ENCODE measurements at regions not wholly inside any gene's neighbourhood (a gene's known extent, or its start where the extent isn't known, plus 50 kb on each side); places are given as distances from the start of the nearest gene placed in this dataset.

DNA sequence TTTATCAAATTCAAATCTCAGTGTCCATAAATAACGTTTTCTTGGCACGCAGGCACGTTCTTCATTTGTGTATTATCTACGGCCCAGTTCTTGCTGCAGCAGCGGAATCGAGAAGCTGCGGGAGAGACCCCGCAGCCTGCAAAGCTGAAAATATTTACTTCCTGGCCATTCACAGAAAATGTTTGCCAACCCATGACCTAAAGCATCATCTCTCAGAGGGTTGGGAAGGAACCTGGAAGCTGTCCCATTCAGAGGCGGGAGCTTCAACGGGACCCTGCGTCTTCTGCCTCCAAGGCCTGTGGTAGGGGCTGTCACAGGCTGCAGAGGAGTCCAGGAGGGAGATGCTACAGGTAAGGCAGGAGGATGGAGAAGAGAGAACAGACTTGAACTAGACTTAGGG lies 319.2 kb downstream of the MN1 start:
- Histone ChIP-seq H3K4ac (ENCODE audit: low read length) (no peak overlapping the region), H3K4me2 (ENCODE audit: insufficient read depth, low read length, poor library complexity, severe bottlenecking) (no peak overlapping the region), H2BK12ac (ENCODE audit: low read length) (no peak overlapping the region), H3K27me3 (ENCODE audit: control insufficient read depth in 3 of 3, insufficient read depth in 3 of 3, low read depth in 1 of 3, low read length in 3 of 3) (no peaks in the 10 kb centered on the region), H3K9ac (ENCODE audit: low read depth, low read length, poor library complexity) (no peak overlapping the region), H3K23ac (ENCODE audit: low read depth, low read length, poor library complexity) (no peak overlapping the region), H3K4me3 (ENCODE audit: low read length in 2 of 2) (no peak overlapping the region), H2AFZ (ENCODE audit: low read length) (peak overlapping the region; percentile 24), H3K27ac (replicated peaks; ENCODE audit: low read length) (no peak overlapping the region), H3K14ac (ENCODE audit: low read length) (no peak overlapping the region), H4K91ac (ENCODE audit: low read depth, low read length, poor library complexity) (no peak overlapping the region), H3K18ac (ENCODE audit: low read length) (peak overlapping the region; percentile 39), H3K36me3 (replicated peaks in 1 of 2; ENCODE audit: control insufficient read depth in 2 of 2, insufficient read depth in 2 of 2, low read length in 2 of 2) (no peaks in the 10 kb centered on the region), H3K4me1 (ENCODE audit: control insufficient read depth in 2 of 2, insufficient read depth in 1 of 2, low read depth in 1 of 2, low read length in 2 of 2) (peaks cover 19 to 29% of the 10 kb centered on the region in 2 donors), H2AK5ac (ENCODE audit: low read depth, low read length) (peak overlapping the region; percentile 10), H3K9me3 (replicated peaks in 1 of 2; ENCODE audit: control insufficient read depth in 2 of 2, insufficient read depth in 1 of 2, low read depth in 1 of 2, low read length in 2 of 2) (no peaks in the 10 kb centered on the region), H2BK15ac (ENCODE audit: low read length) (no peak overlapping the region), H2BK120ac (ENCODE audit: low read depth, low read length) (no peak overlapping the region), H3K79me1 (ENCODE audit: low read depth, low read length) (no peaks in the 10 kb centered on the region), H2BK5ac (ENCODE audit: low read length) (no peak overlapping the region), H4K8ac (ENCODE audit: low read depth, low read length) (no peak overlapping the region)
- no peak for DNase-seq (ENCODE audit: low spot score)
- WGBS, 2 donors (ENCODE audit: extremely low coverage in 2 of 2, insufficient read length in 2 of 2, insufficient replicate concordance in 1 of 2), result no CpG with 5 or more reads among the region's 11 CpGs

DNA sequence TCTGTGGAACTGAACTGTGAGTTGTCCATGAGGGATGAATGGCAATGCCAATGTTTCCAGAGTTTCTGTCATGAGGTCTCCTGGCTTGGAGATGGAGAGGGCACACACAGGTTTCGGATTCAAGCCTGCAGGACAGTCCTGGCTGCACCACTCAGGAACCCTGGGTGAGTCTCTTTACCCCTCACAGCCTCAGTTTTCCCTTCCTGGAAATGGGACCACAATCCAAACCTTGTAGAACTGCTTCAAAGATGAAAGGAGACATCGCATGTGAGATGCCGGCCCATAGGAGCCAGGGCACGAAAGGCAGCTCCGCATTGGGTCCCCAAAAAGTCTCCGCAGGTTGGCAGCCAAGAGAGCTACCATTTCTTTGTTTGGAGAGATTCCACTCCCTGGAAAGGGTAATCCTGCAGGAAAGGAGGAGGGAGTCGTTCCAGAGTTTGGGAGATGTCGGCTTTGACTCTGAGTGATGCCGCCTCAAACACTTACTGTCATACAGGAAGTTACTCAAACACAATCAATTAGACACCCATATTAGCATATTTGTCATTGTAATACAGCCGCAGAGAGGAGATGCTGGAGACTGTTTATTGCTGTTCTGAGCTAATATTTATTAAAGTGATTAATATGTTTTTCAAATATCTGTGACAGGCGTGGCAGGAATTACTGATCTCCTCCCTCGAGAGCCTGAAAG lies 318.3 kb downstream of the MN1 start:
- no CpG with 5 or more reads among the region's 12 CpGs for WGBS, 2 donors (ENCODE audit: extremely low coverage in 2 of 2, insufficient read length in 2 of 2, insufficient replicate concordance in 1 of 2)
- Histone ChIP-seq H4K8ac (ENCODE audit: low read depth, low read length) (no peak overlapping the region), H3K4me1 (ENCODE audit: control insufficient read depth in 2 of 2, insufficient read depth in 1 of 2, low read depth in 1 of 2, low read length in 2 of 2) (peaks cover 19 to 29% of the 10 kb centered on the region in 2 donors), H2BK5ac (ENCODE audit: low read length) (no peak overlapping the region), H3K14ac (ENCODE audit: low read length) (no peak overlapping the region), H2AFZ (ENCODE audit: low read length) (peak overlapping the region; percentile 15), H2BK120ac (ENCODE audit: low read depth, low read length) (no peak overlapping the region), H4K91ac (ENCODE audit: low read depth, low read length, poor library complexity) (no peak overlapping the region), H2BK12ac (ENCODE audit: low read length) (no peak overlapping the region), H2BK15ac (ENCODE audit: low read length) (no peak overlapping the region), H3K27me3 (ENCODE audit: control insufficient read depth in 3 of 3, insufficient read depth in 3 of 3, low read depth in 1 of 3, low read length in 3 of 3) (no peaks in the 10 kb centered on the region), H3K27ac (replicated peaks; ENCODE audit: low read length) (no peak overlapping the region), H3K9ac (ENCODE audit: low read depth, low read length, poor library complexity) (no peak overlapping the region), H3K9me3 (replicated peaks in 1 of 2; ENCODE audit: control insufficient read depth in 2 of 2, insufficient read depth in 1 of 2, low read depth in 1 of 2, low read length in 2 of 2) (no peaks in the 10 kb centered on the region), H3K23ac (ENCODE audit: low read depth, low read length, poor library complexity) (no peak overlapping the region), H3K36me3 (replicated peaks in 1 of 2; ENCODE audit: control insufficient read depth in 2 of 2, insufficient read depth in 2 of 2, low read length in 2 of 2) (no peaks in the 10 kb centered on the region), H2AK5ac (ENCODE audit: low read depth, low read length) (no peak overlapping the region), H3K4ac (ENCODE audit: low read length) (no peak overlapping the region), H3K4me3 (ENCODE audit: low read length in 2 of 2) (no peak overlapping the region), H3K4me2 (ENCODE audit: insufficient read depth, low read length, poor library complexity, severe bottlenecking) (no peak overlapping the region), H3K18ac (ENCODE audit: low read length) (peak overlapping the region; percentile 44), H3K79me1 (ENCODE audit: low read depth, low read length) (no peaks in the 10 kb centered on the region)
- no peak for DNase-seq (ENCODE audit: low spot score)

DNA sequence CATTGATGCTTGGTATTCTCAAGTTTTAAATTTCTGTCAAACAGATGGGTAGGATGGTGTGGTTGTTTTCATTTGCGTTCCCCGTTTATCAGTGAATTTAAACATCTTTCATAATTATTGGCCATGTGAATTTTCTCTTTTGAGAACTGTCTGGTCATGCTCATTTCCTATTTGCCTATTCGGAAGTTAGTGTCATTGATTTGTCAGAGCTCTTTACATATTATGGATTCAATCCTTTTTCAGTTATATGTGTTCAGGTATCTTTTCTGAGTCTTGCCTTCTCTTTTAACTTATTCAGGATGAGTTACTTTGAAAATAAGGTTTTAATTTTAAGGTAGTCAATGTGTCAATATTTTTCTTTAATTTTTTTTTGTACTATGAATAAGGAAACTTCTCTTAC lies 315.7 kb downstream of the MN1 start:
- Histone ChIP-seq H3K9me3 (replicated peaks in 1 of 2; ENCODE audit: control insufficient read depth in 2 of 2, insufficient read depth in 1 of 2, low read depth in 1 of 2, low read length in 2 of 2) (peaks cover 0 to 2% of the 10 kb centered on the region in 2 donors), H3K36me3 (replicated peaks in 1 of 2; ENCODE audit: control insufficient read depth in 2 of 2, insufficient read depth in 2 of 2, low read length in 2 of 2) (no peaks in the 10 kb centered on the region), H2BK12ac (ENCODE audit: low read length) (no peak overlapping the region), H3K4me3 (ENCODE audit: low read length in 2 of 2) (no peak overlapping the region), H3K79me1 (ENCODE audit: low read depth, low read length) (no peaks in the 10 kb centered on the region), H2BK15ac (ENCODE audit: low read length) (no peak overlapping the region), H3K27me3 (ENCODE audit: control insufficient read depth in 3 of 3, insufficient read depth in 3 of 3, low read depth in 1 of 3, low read length in 3 of 3) (no peaks in the 10 kb centered on the region), H3K23ac (ENCODE audit: low read depth, low read length, poor library complexity) (no peak overlapping the region), H3K27ac (replicated peaks; ENCODE audit: low read length) (no peak overlapping the region), H3K18ac (ENCODE audit: low read length) (no peak overlapping the region), H4K8ac (ENCODE audit: low read depth, low read length) (no peak overlapping the region), H4K91ac (ENCODE audit: low read depth, low read length, poor library complexity) (no peak overlapping the region), H3K14ac (ENCODE audit: low read length) (no peak overlapping the region), H2BK5ac (ENCODE audit: low read length) (no peak overlapping the region), H2AK5ac (ENCODE audit: low read depth, low read length) (no peak overlapping the region), H2BK120ac (ENCODE audit: low read depth, low read length) (no peak overlapping the region), H3K4ac (ENCODE audit: low read length) (no peak overlapping the region), H3K9ac (ENCODE audit: low read depth, low read length, poor library complexity) (no peak overlapping the region), H2AFZ (ENCODE audit: low read length) (no peak overlapping the region), H3K4me2 (ENCODE audit: insufficient read depth, low read length, poor library complexity, severe bottlenecking) (no peak overlapping the region), H3K4me1 (ENCODE audit: control insufficient read depth in 2 of 2, insufficient read depth in 1 of 2, low read depth in 1 of 2, low read length in 2 of 2) (peaks cover 10 to 18% of the 10 kb centered on the region in 2 donors)
- no CpG with 5 or more reads among the region's 3 CpGs for WGBS, 2 donors (ENCODE audit: extremely low coverage in 2 of 2, insufficient read length in 2 of 2, insufficient replicate concordance in 1 of 2)
- no peak for DNase-seq (ENCODE audit: low spot score)

DNA sequence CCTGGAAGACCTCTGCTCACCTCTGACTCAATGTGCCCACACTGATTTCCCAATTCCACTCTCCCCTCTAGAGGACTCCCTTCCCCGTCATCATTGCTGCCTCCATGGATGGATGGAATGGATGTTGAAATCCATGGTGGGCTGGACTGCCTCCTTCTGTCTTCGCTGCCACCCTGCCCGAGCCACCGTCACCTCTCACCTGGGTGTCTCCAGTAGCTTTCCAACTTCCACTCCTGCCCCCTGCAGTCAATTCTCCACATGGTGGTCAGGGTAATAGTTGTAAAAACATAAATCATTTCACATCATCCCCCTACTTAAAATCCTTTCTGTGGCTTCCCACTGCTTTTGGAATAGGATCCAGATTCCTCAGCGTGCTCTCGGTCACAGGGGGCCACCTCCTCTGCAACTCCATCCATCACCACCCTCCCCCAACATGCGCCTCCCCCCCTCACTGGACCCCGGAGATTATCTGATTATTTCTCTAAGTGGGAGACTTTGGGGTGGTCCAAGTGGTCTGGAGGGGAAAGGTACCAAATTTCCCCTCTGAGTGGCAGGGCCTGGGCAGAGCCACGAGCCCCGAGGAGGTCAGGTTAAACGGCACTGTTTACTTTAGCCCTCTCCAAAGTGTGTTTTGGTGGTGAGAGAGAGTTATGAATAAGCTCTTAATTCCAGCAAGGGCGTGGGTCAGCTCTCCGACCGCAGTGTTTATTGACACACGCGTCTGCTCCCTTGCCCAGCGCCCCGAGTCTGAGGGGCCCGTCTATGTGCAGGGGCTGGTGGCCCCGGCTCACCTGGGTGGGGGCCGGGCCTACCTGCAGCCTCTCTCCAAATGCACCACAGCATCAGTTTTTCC lies 313.7 kb downstream of the MN1 start:
- H3K27ac ChIP-seq (replicated peaks; ENCODE audit: low read length), result no peak overlapping the region
- H2BK15ac ChIP-seq (ENCODE audit: low read length), result no peak overlapping the region
- H2AK5ac ChIP-seq (ENCODE audit: low read depth, low read length), result peak overlapping the region; percentile 8
- no peak overlapping the region for H2BK120ac ChIP-seq (ENCODE audit: low read depth, low read length)
- no peak overlapping the region for H3K9ac ChIP-seq (ENCODE audit: low read depth, low read length, poor library complexity)
- no peak overlapping the region for H3K14ac ChIP-seq (ENCODE audit: low read length)
- H4K91ac ChIP-seq (ENCODE audit: low read depth, low read length, poor library complexity), result no peak overlapping the region
- no peaks in the 10 kb centered on the region for H3K36me3 ChIP-seq (replicated peaks in 1 of 2; ENCODE audit: control insufficient read depth in 2 of 2, insufficient read depth in 2 of 2, low read length in 2 of 2)
- no CpG with 5 or more reads among the region's 21 CpGs for WGBS, 2 donors (ENCODE audit: extremely low coverage in 2 of 2, insufficient read length in 2 of 2, insufficient replicate concordance in 1 of 2)
- peaks cover 0 to 16% of the 10 kb centered on the region in 2 donors for H3K9me3 ChIP-seq (replicated peaks in 1 of 2; ENCODE audit: control insufficient read depth in 2 of 2, insufficient read depth in 1 of 2, low read depth in 1 of 2, low read length in 2 of 2)
- no peaks in the 10 kb centered on the region for H3K27me3 ChIP-seq (ENCODE audit: control insufficient read depth in 3 of 3, insufficient read depth in 3 of 3, low read depth in 1 of 3, low read length in 3 of 3)
- no peak overlapping the region for H3K4me3 ChIP-seq (ENCODE audit: low read length in 2 of 2)
- H3K4me2 ChIP-seq (ENCODE audit: insufficient read depth, low read length, poor library complexity, severe bottlenecking), result no peak overlapping the region
- DNase-seq (ENCODE audit: low spot score), result no peak
- no peaks in the 10 kb centered on the region for H3K79me1 ChIP-seq (ENCODE audit: low read depth, low read length)
- no peak overlapping the region for H2AFZ ChIP-seq (ENCODE audit: low read length)
- H2BK12ac ChIP-seq (ENCODE audit: low read length), result peak overlapping the region; percentile 19
- H3K23ac ChIP-seq (ENCODE audit: low read depth, low read length, poor library complexity), result no peak overlapping the region
- no peak overlapping the region for H4K8ac ChIP-seq (ENCODE audit: low read depth, low read length)
- no peak overlapping the region for H3K4ac ChIP-seq (ENCODE audit: low read length)
- peaks cover 0 to 8% of the 10 kb centered on the region in 2 donors for H3K4me1 ChIP-seq (ENCODE audit: control insufficient read depth in 2 of 2, insufficient read depth in 1 of 2, low read depth in 1 of 2, low read length in 2 of 2)
- no peak overlapping the region for H2BK5ac ChIP-seq (ENCODE audit: low read length)
- H3K18ac ChIP-seq (ENCODE audit: low read length), result peak overlapping the region; percentile 55

All from neuronal stem cell (in vitro differentiated cells).